Panc1 (cell line): ENCODE measurements at regions not wholly inside any gene's neighbourhood (a gene's known extent, or its start where the extent isn't known, plus 50 kb on each side); places are given as distances from the start of the nearest gene placed in this dataset.

ENCODE experiments used
- ATAC-seq: fragments of 200-7000 bp; cut with Tn5 transposase; 2 replicates; pipeline ENCODE4 v1.9.1; 2020; ENCODE audit warnings: mild to moderate bottlenecking, moderate library complexity
- BruUV-seq: library from RNA; stranded (reverse); fragments of 400-500 nt; replicated peaks from 2 replicates; lab custom pipeline; 2021; lab: Mats Ljungman, UMichigan
- CTCF ChIA-PET: fragments of 300-600 bp; sonication (Branson Sonifier 250); formaldehyde crosslinking; loops from one replicate; lab custom pipeline; 2022; ENCODE audit warnings: antibody characterized with exemption; lab: Charles Lee
- POLR2A ChIA-PET: fragments of 300-600 bp; sonication (Branson Sonifier 250); formaldehyde crosslinking; loops from one replicate; lab custom pipeline; 2022; ENCODE audit warnings: antibody characterized with exemption; lab: Charles Lee
- DNase-seq: peaks from one replicate; pipeline ENCODE4 v3.0.0-alpha.2; 2010; ENCODE audit warnings: low read depth, low spot score
- H3K27ac ChIP-seq: 2 replicates; pipeline ENCODE4 v1.5.1; 2011; ENCODE audit warnings: mild to moderate bottlenecking, low read length, inconsistent platforms
- H3K27me3 ChIP-seq: fragments of 200-500 bp; sonication (Bioruptor generic); 2 replicates; pipeline ENCODE4 v1.6.0; 2014; ENCODE audit warnings: low read length, inconsistent platforms; ENCODE audit not compliant: control insufficient read depth, insufficient read depth
- H3K36me3 ChIP-seq: fragments of 200-500 bp; sonication (Bioruptor generic); 2 replicates; pipeline ENCODE4 v1.5.1; 2014; ENCODE audit warnings: inconsistent platforms, mild to moderate bottlenecking, low read length, moderate library complexity; ENCODE audit not compliant: control insufficient read depth, insufficient read depth
- H3K4me1 ChIP-seq: 2 replicates; pipeline ENCODE4 v1.5.1; 2011; ENCODE audit warnings: inconsistent platforms, mild to moderate bottlenecking, low read length, moderate library complexity; ENCODE audit not compliant: control insufficient read depth, insufficient read depth
- H3K4me3 ChIP-seq, 2 experiments: 2 replicates each; pipeline ENCODE4 v1.5.1; 2011 to 2012; ENCODE audit warnings: low read depth in 2 of 2, low read length in 2 of 2, mild to moderate bottlenecking in 2 of 2, inconsistent platforms in 1 of 2, moderate library complexity in 1 of 2
- H3K9me3 ChIP-seq: fragments of 200-500 bp; sonication (Bioruptor generic); 2 replicates; pipeline ENCODE4 v1.5.1; 2014; ENCODE audit warnings: low read depth, mild to moderate bottlenecking, inconsistent platforms, low read length, moderate library complexity; ENCODE audit not compliant: control insufficient read depth, insufficient read depth
- POLR2AphosphoS5 ChIP-seq: IDR thresholded peaks from 2 replicates; pipeline ENCODE4 v1.6.1; 2012; ENCODE audit warnings: mild to moderate bottlenecking, low read depth, low read length, moderate library complexity
- SIN3A ChIP-seq: IDR thresholded peaks from 2 replicates; pipeline ENCODE4 v1.6.1; 2012; ENCODE audit warnings: low read depth, mild to moderate bottlenecking, low read length, moderate library complexity, borderline replicate concordance; ENCODE audit not compliant: insufficient read depth
- TCF7L2 ChIP-seq: IDR thresholded peaks from 2 replicates; pipeline ENCODE4 v1.6.1; 2011; ENCODE audit warnings: mild to moderate bottlenecking, low read depth, low read length, inconsistent platforms
- in situ Hi-C: cut with HindIII; loops from 2 replicates; pipeline ENCODE4 v1.10.0; 2016; ENCODE audit warnings: low sequenced_read_pairs, low pct_unique_long_range_greater_than_20kb
- intact Hi-C: fragments of 100-400 bp; cut with micrococcal nuclease; formaldehyde crosslinking; loops from one replicate; pipeline ENCODE4 v1.10.0; 2022; ENCODE audit not compliant: unreplicated experiment
- TF ChIP-seq, protein P1 (sequence below), 2 experiments: IDR thresholded peaks; 2 replicates each; pipeline ENCODE4 v1.6.1; 2011 to 2012; ENCODE audit warnings: low read depth in 2 of 2, control low read depth in 1 of 2, low read length in 1 of 2, mild to moderate bottlenecking in 1 of 2, moderate library complexity in 1 of 2; ENCODE audit not compliant: insufficient read depth in 1 of 2
- TF ChIP-seq, protein P2 (sequence below): fragments of 450-650 bp; IDR thresholded peaks from 2 replicates; pipeline ENCODE4 v1.5.1; 2017; ENCODE audit warnings: mild to moderate bottlenecking

DNA sequence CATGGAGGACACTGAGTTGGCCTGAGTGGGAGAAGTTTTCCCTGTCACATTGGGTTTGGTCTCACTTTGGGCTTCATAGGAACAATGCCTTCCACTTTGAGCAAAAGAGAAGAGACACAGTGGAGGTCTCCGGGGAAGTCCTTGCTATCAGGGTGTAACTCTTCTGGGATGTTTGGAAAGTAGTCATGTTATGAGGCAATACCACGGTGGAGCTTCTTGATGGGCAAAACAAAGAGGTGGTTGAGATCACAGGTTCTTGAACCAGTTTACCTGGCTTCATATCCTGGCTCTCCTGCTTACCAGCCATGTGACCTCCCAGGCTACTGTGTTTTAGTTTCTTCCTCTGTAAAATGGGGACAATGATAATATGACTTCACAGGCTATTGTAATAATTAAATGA is 478.6 kb downstream of the SLC4A3 start:
- POLR2A ChIA-PET = no interaction called here
- ATAC-seq = no peak

DNA sequence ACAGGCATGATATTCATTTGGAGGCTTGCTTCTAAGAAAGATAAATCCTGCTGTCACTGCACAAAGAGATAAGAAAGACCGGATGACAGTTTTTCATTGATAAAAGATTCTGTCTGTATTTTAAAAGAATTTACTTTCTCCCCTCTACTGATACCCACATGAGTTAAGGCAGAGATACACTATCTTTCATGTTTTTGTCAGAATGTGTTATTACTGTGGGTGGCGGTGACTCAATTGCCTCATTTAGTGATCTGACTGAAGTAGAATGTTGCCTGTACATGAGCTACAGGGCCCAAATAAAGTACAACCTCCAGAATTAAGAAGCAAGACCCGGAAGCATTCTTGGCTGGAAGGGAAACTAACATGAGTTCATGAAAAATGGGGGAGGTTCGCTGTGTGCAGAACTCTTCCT is 480.0 kb downstream of the SLC4A3 start:
- H3K27ac ChIP-seq = no peak overlapping the region
- no peaks in the 10 kb centered on the region for H3K27me3 ChIP-seq
- no peak overlapping the region for H3K4me3 ChIP-seq
- no peaks in the 10 kb centered on the region for H3K9me3 ChIP-seq
- DNase-seq = no peak
- no peak for ATAC-seq
- H3K4me1 ChIP-seq = no peaks in the 10 kb centered on the region; the same call in 1 of the 2 replicates
- ChIA-PET POLR2A (no interaction called here), CTCF (no interaction called here)
- H3K36me3 ChIP-seq = no peaks in the 10 kb centered on the region
- TF ChIP-seq POLR2AphosphoS5 = no peak
- TF ChIP-seq, protein P1, sequence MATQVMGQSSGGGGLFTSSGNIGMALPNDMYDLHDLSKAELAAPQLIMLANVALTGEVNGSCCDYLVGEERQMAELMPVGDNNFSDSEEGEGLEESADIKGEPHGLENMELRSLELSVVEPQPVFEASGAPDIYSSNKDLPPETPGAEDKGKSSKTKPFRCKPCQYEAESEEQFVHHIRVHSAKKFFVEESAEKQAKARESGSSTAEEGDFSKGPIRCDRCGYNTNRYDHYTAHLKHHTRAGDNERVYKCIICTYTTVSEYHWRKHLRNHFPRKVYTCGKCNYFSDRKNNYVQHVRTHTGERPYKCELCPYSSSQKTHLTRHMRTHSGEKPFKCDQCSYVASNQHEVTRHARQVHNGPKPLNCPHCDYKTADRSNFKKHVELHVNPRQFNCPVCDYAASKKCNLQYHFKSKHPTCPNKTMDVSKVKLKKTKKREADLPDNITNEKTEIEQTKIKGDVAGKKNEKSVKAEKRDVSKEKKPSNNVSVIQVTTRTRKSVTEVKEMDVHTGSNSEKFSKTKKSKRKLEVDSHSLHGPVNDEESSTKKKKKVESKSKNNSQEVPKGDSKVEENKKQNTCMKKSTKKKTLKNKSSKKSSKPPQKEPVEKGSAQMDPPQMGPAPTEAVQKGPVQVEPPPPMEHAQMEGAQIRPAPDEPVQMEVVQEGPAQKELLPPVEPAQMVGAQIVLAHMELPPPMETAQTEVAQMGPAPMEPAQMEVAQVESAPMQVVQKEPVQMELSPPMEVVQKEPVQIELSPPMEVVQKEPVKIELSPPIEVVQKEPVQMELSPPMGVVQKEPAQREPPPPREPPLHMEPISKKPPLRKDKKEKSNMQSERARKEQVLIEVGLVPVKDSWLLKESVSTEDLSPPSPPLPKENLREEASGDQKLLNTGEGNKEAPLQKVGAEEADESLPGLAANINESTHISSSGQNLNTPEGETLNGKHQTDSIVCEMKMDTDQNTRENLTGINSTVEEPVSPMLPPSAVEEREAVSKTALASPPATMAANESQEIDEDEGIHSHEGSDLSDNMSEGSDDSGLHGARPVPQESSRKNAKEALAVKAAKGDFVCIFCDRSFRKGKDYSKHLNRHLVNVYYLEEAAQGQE (IDR thresholded peaks at IDR 0.05; ENCODE audit: insufficient read depth in 1 of 2, low read depth in 2 of 2, low read length in 1 of 2) = no peak
- TF ChIP-seq SIN3A = no peak
- TF ChIP-seq, protein P2, sequence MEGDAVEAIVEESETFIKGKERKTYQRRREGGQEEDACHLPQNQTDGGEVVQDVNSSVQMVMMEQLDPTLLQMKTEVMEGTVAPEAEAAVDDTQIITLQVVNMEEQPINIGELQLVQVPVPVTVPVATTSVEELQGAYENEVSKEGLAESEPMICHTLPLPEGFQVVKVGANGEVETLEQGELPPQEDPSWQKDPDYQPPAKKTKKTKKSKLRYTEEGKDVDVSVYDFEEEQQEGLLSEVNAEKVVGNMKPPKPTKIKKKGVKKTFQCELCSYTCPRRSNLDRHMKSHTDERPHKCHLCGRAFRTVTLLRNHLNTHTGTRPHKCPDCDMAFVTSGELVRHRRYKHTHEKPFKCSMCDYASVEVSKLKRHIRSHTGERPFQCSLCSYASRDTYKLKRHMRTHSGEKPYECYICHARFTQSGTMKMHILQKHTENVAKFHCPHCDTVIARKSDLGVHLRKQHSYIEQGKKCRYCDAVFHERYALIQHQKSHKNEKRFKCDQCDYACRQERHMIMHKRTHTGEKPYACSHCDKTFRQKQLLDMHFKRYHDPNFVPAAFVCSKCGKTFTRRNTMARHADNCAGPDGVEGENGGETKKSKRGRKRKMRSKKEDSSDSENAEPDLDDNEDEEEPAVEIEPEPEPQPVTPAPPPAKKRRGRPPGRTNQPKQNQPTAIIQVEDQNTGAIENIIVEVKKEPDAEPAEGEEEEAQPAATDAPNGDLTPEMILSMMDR = no peak
- TF ChIP-seq TCF7L2 = no peak
- BruUV-seq = no TSS peak
- intact Hi-C loops (no loop called here), in situ Hi-C loops (no loop called here)

More for the DNA sequence above, 478.6 kb downstream of the SLC4A3 start:
- no peaks in the 10 kb centered on the region for H3K27me3 ChIP-seq
- no peaks in the 10 kb centered on the region for H3K9me3 ChIP-seq
- TF ChIP-seq, protein P2 = no peak
- no peak for TF ChIP-seq SIN3A
- TF ChIP-seq, protein P1 (IDR thresholded peaks at IDR 0.05; ENCODE audit: insufficient read depth in 1 of 2, low read depth in 2 of 2, low read length in 1 of 2) = no peak
- no peak for TF ChIP-seq TCF7L2
- no peak for TF ChIP-seq POLR2AphosphoS5
- CTCF ChIA-PET = no interaction called here
- no peaks in the 10 kb centered on the region; the same call in 1 of the 2 replicates for H3K4me1 ChIP-seq
- no peak overlapping the region for H3K4me3 ChIP-seq
- in situ Hi-C loops = no loop called here
- BruUV-seq = no TSS peak
- no peak overlapping the region for H3K27ac ChIP-seq
- intact Hi-C loops = no loop called here
- DNase-seq = no peak
- H3K36me3 ChIP-seq = no peaks in the 10 kb centered on the region
